IPS DF 6.9 (cell line): ENCODE measurements at regions not wholly inside any gene's neighbourhood (a gene's known extent, or its start where the extent isn't known, plus 50 kb on each side); places are given as distances from the start of the nearest gene placed in this dataset.

Source experiments
- DNase-seq: peaks from one replicate; pipeline ENCODE4 v3.0.0-alpha.2; 2013; ENCODE audit warnings: low read depth, low spot score
- H3K27ac ChIP-seq: one replicate; pipeline ENCODE4 v1.5.1; 2013; ENCODE audit warnings: low read length, control low read depth
- H3K27me3 ChIP-seq: 2 replicates; pipeline ENCODE4 v1.6.1; 2013; ENCODE audit warnings: mild to moderate bottlenecking, low read length; ENCODE audit not compliant: control insufficient read depth, insufficient read depth
- H3K36me3 ChIP-seq: 2 replicates; pipeline ENCODE4 v1.6.1; 2013; ENCODE audit warnings: low read length; ENCODE audit not compliant: control insufficient read depth, insufficient read depth
- H3K4me1 ChIP-seq: 2 replicates; pipeline ENCODE4 v1.6.1; 2013; ENCODE audit warnings: low read length; ENCODE audit not compliant: control insufficient read depth, insufficient read depth
- H3K4me3 ChIP-seq: 2 replicates; pipeline ENCODE4 v1.5.1; 2013; ENCODE audit warnings: mild to moderate bottlenecking, low read length
- H3K9me3 ChIP-seq: 2 replicates; pipeline ENCODE4 v1.6.1; 2013; ENCODE audit warnings: low read length, inconsistent platforms; ENCODE audit not compliant: control insufficient read depth, insufficient read depth
- WGBS: extraction: QIAGEN DNeasy Blood & Tissue Kit; methylation state at CpG from one replicate; pipeline ENCODE4 v1.1.7; 2013; ENCODE audit warnings: mixed read lengths, missing lambda C conversion rate; ENCODE audit not compliant: insufficient read length, insufficient coverage; 5-methylcytosine and 5-hydroxymethylcytosine counted together

- Histone ChIP-seq H3K9me3 (peaks cover 9% of the 10 kb centered on the region), H3K4me1 (no peaks in the 10 kb centered on the region), H3K4me3 (no peak overlapping the region), H3K27me3 (no peaks in the 10 kb centered on the region), H3K27ac (no peak overlapping the region), H3K36me3 (no peaks in the 10 kb centered on the region)
- no CpG with 5 or more reads among the region's 8 CpGs for WGBS
- no peak for DNase-seq
Measured at GRCh38 chr10:37640301-37640700, 217.1 kb downstream of the ZNF248 start.

DNA sequence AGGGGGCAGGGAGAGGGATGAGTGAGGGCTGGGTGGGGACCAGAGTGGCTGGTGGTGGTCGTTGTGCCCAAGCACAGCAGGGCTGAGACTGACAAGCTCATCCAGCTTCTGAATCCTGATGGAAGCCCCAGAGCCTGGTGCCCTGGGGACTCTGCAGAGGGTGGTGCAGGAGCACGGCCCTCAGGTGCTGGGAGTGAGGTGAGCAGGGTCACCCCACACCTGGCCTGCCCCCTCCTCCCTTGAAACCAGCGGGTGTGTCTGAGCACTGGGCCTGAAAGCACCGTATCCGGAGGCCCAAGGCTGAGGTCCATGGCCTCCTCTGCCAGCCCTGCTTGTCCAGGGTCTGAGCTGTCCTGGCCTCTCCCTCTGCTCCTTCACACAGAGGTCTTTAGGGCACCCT lies 218.2 kb downstream of the ZNF248 start:
- no peaks in the 10 kb centered on the region; the same call in 1 of the 2 replicates for H3K36me3 ChIP-seq
- no CpG with 5 or more reads among the region's 5 CpGs for WGBS
- H3K27ac ChIP-seq: no peak overlapping the region
- H3K27me3 ChIP-seq: no peaks in the 10 kb centered on the region
- H3K4me3 ChIP-seq: no peak overlapping the region
- no peaks in the 10 kb centered on the region for H3K4me1 ChIP-seq
- H3K9me3 ChIP-seq: peaks cover 12% of the 10 kb centered on the region
- DNase-seq: no peak

DNA sequence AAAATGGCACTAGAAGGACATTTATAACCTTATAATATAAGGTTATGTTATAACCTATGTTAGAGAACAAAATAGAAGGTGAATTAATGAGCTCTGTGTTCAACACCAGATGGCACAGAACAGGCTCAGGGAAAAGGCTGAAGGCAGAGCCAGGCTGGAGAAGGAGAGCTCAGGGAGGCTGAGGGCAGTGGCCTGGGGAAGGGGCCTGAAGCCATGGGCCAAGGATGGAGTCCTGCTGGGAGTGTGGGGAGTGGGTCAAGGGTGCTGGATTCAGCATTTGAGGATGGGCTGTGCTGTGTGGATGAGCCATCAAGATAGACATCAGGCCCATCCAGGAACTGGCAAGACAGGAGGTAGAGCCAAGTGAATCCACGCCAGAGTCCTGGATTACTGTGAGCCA lies 218.8 kb downstream of the ZNF248 start:
- no peak for DNase-seq
- H3K4me3 ChIP-seq: no peak overlapping the region
- H3K9me3 ChIP-seq: peaks cover 14% of the 10 kb centered on the region
- H3K27ac ChIP-seq: no peak overlapping the region
- H3K27me3 ChIP-seq: no peaks in the 10 kb centered on the region
- H3K4me1 ChIP-seq: no peaks in the 10 kb centered on the region
- H3K36me3 ChIP-seq: no peaks in the 10 kb centered on the region; the same call in 1 of the 2 replicates
- WGBS: no CpG with 5 or more reads among the region's 1 CpG

DNA sequence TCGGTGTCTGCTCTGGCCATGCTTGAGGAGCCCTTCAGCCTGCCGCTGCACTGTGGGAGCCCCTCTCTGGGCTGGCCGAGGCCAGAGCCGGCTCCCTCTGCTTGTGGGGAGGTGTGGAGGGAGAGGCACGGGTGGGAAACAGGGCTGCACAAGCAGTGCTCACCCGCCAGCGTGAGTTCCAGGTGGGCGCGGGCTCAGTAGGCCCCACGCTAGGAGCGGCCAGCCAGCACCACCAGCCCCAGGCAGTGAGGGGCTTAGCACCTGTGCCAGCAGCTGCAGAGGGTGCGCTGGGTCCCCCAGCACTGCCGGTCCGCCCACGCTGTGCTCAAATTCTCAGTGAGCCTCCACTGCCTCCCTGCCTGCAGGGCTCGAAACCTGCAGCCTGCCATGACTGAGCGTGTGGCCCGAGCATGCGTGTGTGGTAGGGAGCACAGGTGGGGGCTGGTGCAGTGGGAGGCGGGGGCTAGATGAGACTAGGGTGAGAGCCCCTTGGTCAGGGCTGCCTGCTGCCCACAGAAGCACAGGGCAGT lies 223.0 kb downstream of the ZNF248 start:
- Histone ChIP-seq H3K4me1 (no peaks in the 10 kb centered on the region), H3K9me3 (peaks cover 13% of the 10 kb centered on the region), H3K4me3 (no peak overlapping the region), H3K27ac (no peak overlapping the region), H3K36me3 (no peaks in the 10 kb centered on the region; the same call in 1 of the 2 replicates), H3K27me3 (no peaks in the 10 kb centered on the region)
- DNase-seq: no peak
- WGBS: no CpG with 5 or more reads among the region's 20 CpGs

DNA sequence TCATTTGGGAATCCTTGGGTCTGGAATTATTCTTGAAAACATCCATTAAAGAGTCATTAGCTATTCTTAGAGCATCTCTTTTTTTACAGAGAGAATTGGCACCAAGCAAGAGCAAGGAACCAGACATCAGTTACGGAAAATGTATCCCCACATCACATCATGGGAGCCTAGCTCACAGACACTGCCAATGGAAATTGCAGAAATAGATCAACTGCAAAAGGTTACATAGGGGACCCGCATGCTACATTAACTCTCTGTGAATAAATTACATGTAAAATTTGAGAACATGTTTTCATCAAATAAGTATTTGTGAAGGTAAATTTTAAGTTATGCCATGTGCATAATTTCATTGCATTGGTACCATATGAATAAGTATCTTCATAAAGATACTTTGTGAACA lies 224.8 kb downstream of the ZNF248 start:
- H3K27me3 ChIP-seq: no peaks in the 10 kb centered on the region
- peaks cover 7% of the 10 kb centered on the region for H3K9me3 ChIP-seq
- no peak for DNase-seq
- H3K27ac ChIP-seq: no peak overlapping the region
- no CpG with 5 or more reads among the region's 2 CpGs for WGBS
- H3K36me3 ChIP-seq: no peaks in the 10 kb centered on the region; the same call in 1 of the 2 replicates
- no peaks in the 10 kb centered on the region for H3K4me1 ChIP-seq
- no peak overlapping the region for H3K4me3 ChIP-seq

DNA sequence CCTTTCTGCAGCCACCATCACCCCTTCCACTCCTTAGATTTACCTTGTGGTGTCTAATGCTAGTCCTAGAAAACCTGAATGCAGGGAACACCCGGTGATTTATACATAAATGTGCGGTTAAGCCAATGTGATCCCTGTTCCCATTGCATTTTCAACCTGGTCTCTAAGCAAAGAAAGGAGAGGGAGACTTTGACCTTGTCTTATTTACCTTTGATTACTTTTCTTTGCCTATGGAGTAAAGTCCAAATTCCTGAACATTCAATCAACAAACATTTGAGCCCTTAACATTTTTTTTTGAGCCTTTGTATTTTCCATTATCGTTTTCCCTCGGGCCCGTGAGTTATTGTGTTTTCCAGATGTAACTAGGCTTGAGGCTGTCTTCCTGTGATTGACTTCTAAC lies 233.9 kb downstream of the ZNF248 start:
- Histone ChIP-seq H3K27me3 (no peaks in the 10 kb centered on the region; the same call in 1 of the 2 replicates), H3K27ac (no peak overlapping the region), H3K4me1 (no peaks in the 10 kb centered on the region), H3K4me3 (no peak overlapping the region), H3K9me3 (peaks cover 5% of the 10 kb centered on the region), H3K36me3 (no peaks in the 10 kb centered on the region)
- no CpG with 5 or more reads among the region's 5 CpGs for WGBS
- DNase-seq: no peak

DNA sequence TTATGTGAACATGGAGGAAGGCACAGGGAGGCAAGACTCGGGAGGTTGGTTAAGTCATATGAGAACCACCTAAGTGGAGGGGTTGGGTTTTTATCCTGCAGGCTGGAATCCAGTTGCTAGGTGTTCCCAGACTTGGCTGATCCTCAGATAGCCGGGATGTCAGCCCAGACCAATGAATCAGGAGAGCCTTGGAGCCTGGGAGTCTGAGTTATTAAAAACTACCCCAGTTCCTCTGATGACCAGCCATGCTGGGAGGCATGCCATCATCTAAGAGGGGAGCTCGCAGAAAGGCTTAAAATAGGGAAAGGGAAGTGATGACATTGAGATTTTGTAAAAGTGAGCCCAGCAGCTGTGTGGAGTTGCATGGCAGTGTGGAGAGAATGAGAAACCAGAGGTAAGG lies 238.1 kb downstream of the ZNF248 start:
- H3K9me3 ChIP-seq: peaks cover 16% of the 10 kb centered on the region
- no peak overlapping the region for H3K4me3 ChIP-seq
- H3K27ac ChIP-seq: no peak overlapping the region
- no peaks in the 10 kb centered on the region for H3K4me1 ChIP-seq
- WGBS: no CpG with 5 or more reads among the region's 3 CpGs
- no peak for DNase-seq
- no peaks in the 10 kb centered on the region; the same call in 1 of the 2 replicates for H3K27me3 ChIP-seq
- no peaks in the 10 kb centered on the region for H3K36me3 ChIP-seq

GRCh38 chr10:37588299-37588698 lies 269.1 kb downstream of the ZNF248 start:
- no CpG with 5 or more reads among the region's 6 CpGs for WGBS

GRCh38 chr10:37584643-37585042 lies 272.8 kb downstream of the ZNF248 start:
- WGBS: no CpG with 5 or more reads among the region's 4 CpGs
- Histone ChIP-seq H3K27ac (no peak overlapping the region), H3K9me3 (peaks cover 2% of the 10 kb centered on the region), H3K4me3 (no peak overlapping the region), H3K27me3 (no peaks in the 10 kb centered on the region), H3K4me1 (no peaks in the 10 kb centered on the region), H3K36me3 (no peaks in the 10 kb centered on the region)
- DNase-seq: no peak

More at GRCh38 chr10:37588299-37588698, 269.1 kb downstream of the ZNF248 start:
- Histone ChIP-seq H3K27me3 (no peaks in the 10 kb centered on the region), H3K27ac (no peak overlapping the region), H3K9me3 (peaks cover 2% of the 10 kb centered on the region; the same call in 1 of the 2 replicates), H3K4me1 (no peaks in the 10 kb centered on the region), H3K36me3 (no peaks in the 10 kb centered on the region), H3K4me3 (no peak overlapping the region)
- no peak for DNase-seq

DNA sequence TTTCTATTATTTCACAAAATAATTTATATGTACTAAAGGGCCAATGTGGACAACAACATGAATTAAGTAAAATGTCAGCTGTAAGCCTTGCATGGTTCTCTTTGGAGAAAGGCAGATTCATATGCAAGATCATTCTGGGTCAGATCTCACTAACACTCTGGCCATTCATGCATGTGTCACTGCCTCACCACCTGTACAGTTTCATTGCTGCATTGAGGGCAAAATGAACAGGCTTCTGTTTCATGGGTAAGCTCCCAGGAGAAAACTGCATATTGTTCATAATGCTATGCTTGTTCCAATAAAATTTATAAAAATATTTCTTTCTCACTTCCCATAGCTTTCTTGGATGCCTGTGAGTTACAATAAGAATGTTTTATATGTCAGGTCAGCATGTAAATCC lies 275.2 kb downstream of the ZNF248 start:
- no peaks in the 10 kb centered on the region for H3K36me3 ChIP-seq
- no peak for DNase-seq
- peaks cover 2% of the 10 kb centered on the region for H3K9me3 ChIP-seq
- H3K27ac ChIP-seq: no peak overlapping the region
- H3K4me3 ChIP-seq: no peak overlapping the region
- H3K4me1 ChIP-seq: no peaks in the 10 kb centered on the region
- no peaks in the 10 kb centered on the region for H3K27me3 ChIP-seq

- Histone ChIP-seq H3K4me1 (no peaks in the 10 kb centered on the region), H3K9me3 (peaks cover 2% of the 10 kb centered on the region), H3K36me3 (no peaks in the 10 kb centered on the region), H3K4me3 (no peak overlapping the region), H3K27me3 (no peaks in the 10 kb centered on the region), H3K27ac (no peak overlapping the region)
- WGBS: no CpG with 5 or more reads among the region's 1 CpG
- DNase-seq: no peak
Measured at GRCh38 chr10:37576154-37576553, 281.3 kb downstream of the ZNF248 start.
